ENCODE measurements at regions not wholly inside any gene's neighbourhood (a gene's known extent, or its start where the extent isn't known, plus 50 kb on each side); places are given as distances from the start of the nearest gene placed in this dataset.
A peak's percentile ranks its signal among the peaks of the same experiment; 100 is the strongest.

DNA sequence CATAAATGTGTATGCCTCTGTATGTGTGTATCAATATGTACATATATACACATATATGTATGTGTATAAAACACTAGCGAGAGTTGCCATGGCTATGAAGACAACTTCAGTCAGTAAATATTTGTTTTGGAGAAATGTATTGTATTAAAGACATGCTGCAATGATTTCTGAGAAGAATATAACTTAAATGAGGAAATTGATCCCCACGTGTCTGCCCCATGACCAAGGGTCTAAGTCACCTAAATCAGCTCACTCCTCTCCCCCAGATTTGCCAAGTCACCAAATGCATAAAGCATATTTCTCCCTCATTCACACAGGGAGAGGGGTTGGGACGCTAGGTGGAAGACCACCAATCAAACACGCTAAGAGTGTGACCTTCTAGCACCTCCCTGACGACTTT lies 58.3 kb upstream of the LYST start:
- DNase-seq: no peak

DNA sequence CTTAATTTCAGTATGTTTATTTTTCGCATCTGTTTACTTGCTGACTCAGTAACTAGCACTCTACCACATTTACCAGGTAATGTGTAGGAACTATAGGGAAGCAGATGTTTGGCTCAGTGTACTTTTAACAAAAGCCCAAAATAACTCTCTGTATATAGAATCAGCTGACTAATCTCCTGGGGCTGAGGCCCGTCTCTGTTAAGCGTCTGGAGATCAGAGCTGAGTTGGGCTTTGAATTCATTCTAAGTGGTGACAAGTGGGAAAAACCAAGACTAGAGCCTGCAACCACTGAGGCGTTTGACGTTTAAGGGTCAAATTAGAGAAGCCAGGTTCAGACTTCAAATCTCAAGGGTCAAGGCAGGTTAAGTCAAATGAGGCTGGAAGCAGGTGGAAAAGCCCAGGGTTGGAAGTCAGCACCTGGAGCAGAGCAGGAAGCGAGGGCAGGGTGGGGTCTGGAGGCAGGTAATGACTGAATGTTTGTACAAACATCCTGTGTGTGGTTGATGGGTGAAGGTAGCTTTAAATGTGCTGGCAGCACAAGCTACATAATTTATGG lies 56.8 kb upstream of the LYST start:
- peak; percentile 95 for DNase-seq

DNA sequence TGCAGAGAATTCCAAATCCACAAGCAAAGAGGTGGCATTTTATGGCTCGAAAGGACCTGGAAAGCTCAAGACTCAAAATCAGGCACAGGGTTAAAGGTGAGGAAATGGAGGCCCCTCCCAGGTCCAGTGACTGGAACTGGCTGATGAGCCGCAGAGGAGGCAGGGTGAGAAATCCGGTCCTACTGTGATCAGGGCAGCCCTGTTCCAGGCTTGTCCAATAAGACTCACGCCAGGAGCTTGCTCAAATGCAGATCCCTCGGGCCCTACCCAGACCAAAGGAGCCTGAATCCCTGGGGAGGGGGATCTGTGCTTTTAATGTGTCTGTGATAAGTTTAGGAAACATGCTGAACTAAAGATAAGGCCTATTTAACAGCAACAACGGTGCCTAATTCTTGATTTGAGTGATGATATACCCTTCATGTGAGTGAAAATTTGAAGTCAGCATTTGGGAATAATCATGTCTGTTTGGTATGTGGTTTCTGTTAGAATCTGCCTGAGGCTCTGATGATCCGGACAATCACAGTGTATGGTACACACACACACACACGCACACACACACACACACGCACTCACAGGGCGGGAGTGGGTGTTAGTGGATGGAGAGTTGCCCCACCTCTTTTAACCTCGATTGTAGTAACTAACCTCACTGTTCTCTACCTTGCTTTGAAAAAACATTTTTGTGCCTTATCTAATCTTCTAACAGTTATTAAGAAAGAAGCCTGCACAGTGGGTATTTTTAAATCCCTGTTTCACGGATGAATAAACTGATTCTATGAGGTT lies 54.1 kb upstream of the LYST start:
- no peak for DNase-seq

DNA sequence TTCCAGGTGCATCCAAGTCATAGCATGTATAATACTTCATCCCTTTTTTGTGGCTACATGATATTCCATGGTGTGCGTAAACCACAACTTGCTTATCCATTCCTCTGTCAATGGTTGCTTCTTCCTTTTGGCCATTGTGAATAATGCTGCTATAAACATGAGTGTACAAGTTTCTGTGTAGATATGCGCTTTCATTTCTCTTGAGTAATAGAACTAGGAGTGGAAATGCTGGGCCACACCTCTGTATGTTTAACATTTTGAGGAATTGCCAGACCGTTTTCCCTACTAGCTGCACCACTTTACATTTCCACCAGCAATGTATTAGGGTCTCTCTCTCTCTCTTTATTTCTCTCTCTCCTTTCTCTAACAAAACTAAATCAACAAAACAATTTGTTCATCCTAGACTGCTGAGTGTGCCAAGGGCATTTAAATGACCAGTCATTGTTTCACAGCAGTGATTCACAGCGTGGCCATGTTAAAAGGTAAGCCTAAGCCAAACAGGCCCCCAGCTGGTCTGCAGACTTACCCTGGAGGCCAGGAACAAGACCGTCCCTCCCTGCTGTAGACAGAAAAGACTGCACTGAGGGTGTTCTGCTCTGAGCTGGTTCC lies 53.2 kb upstream of the LYST start:
- DNase-seq: no peak

DNA sequence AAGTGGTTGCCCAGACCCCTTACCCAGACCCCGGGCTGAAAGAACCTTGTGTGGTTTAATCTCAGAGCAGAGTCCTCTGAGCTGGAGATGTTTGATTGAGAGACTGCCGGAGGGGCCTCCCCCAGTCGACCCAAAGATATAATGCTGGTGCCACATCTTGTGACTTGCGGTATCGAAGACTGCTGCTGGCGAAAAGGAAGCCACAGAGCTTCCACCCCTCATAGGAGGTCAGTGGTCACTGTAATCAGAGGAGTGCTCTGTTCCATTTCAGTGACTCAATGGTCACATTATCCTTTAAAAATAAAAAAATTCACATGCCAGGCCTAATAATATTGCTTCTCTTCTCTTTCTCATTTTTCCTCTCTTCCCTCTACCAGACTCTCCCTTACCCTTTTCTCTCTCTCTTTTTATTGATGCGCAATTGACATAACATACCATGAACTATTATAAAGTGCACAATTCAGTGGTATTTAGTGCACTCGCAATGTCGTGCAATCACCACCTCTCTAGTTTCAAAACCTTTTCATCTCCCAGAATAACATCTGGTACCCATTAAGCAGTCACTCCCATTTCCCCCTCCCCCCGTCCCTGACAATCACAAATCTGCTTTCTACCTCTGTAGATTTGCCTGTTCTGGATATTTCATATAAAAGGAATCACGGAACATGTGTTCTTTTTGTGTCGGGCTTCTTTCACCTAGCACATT lies 52.6 kb upstream of the LYST start:
- DNase-seq: no peak

DNA sequence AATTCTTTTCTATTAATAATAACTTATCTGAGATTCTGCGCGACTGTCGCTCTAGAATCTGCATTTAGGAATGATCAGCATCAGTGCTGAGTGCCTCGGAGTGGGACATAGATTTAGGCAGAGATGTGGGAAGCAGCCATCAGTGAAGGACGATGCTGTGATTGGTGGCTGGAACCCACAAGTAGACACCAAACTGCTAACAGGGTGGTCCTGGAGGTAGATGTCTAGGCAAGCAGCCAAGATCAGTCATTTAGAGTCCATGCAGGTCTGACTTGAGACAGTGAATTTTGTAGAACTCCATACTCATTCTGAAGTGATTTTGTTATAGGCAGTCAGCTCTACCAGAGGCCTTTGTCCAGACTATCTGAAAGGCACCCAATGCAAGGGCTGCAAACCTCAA lies 51.8 kb upstream of the LYST start:
- DNase-seq: peak; percentile 16

DNA sequence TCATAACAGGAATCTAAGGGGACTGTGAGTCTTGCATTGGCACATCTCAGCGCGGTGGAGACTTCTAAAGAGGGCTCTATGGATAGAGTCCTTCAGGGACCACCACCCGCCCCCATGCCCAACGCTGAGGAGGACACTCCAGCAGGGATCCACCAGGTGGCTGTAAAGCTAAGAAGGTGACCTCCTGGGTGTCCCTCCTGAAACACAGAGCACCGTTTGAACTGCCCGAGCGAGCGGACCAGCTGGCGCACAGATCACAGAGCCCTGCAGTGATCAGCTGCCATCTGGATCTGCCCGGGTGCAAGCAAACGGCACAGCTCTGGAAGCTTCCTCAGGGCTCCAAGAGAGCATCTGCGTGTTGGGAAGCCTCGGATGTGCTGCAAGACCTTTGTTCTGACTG lies 51.3 kb upstream of the LYST start:
- DNase-seq: no peak

DNA sequence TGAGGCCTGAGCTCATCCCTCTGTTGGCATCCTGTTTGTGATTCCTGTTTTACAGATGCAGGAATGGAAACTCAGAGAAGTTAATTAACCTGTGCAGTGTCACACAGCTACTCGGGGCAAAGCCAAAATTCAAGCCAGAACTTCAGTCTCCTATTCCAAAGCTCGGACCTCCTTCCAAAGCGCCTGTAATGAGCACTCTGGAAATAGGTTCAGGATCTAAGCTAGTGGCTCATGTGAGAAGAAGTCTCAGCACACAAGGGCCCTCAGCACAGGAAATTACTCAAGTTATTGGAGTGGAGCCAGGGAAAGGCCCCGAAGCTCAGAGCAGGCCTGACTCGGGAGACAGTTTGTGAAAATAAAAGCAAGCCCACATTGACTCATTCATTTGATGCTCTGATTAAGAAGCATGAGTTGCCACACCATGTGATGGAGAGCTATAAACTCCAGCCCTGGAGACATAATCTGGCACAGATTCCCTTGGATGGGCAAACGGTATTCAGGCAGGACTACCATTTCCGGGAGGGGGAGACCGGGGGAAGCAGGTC lies 50.6 kb upstream of the LYST start:
- DNase-seq: peak; percentile 96
